K562 (cell line): ENCODE measurements at regions not wholly inside any gene's neighbourhood (a gene's known extent, or its start where the extent isn't known, plus 50 kb on each side); places are given as distances from the start of the nearest gene placed in this dataset.

ENCODE experiments used
- ATAC-seq: fragments of 200-7000 bp; cut with Tn5 transposase; 3 replicates; pipeline ENCODE4 v1.9.1; 2020; ENCODE audit warnings: moderate library complexity
- BruUV-seq: library from RNA; stranded (reverse); fragments of 400-500 nt; replicated peaks from 2 replicates; lab custom pipeline; 2021; lab: Mats Ljungman, UMichigan
- CTCF ChIA-PET: fragments of 300-600 bp; formaldehyde crosslinking; extraction: SDS; loops from one replicate; lab custom pipeline; 2021; ENCODE audit warnings: low intra/inter-chr PET ratio; lab: Yijun Ruan, JAX
- POLR2A ChIA-PET: fragments of 300-600, 350-650 bp; sonication (Branson Sonifier 250); formaldehyde crosslinking; extraction: SDS; loops from one replicate; lab custom pipeline; 2021; ENCODE audit warnings: antibody characterized with exemption, inconsistent platforms; lab: Yijun Ruan, JAX
- DNase-seq, 4 experiments: peaks; one replicate each; pipeline versions ENCODE4 v3.0.0 to v3.0.0-alpha.2; 2011 to 2018; ENCODE audit warnings: low spot score in 3 of 4, mixed read lengths in 3 of 4; ENCODE audit errors: extremely low read depth in 1 of 4
- FAIRE-seq: peaks from 2 replicates; lab custom pipeline; 2011; peaks lifted over from hg19 to GRCh38; lab: Jason Lieb, UNC
- H2AFZ ChIP-seq: 2 replicates; pipeline ENCODE4 v1.6.0; 2011; ENCODE audit warnings: low read depth, low read length, control low read depth, inconsistent platforms
- H3K27ac ChIP-seq: fragments of 200-600 bp; 3 replicates; pipeline ENCODE4 v1.8.0; 2011; ENCODE audit warnings: low read depth, mild to moderate bottlenecking, control low read depth, inconsistent platforms, low read length, moderate library complexity, mixed read lengths; ENCODE audit errors: extremely low read depth
- H3K27me3 ChIP-seq, 2 experiments: fragments of 300-600 bp in 1 of 2; 2 replicates in 1 of 2; 3 replicates in 1 of 2; pipeline versions ENCODE4 v1.6.0 to v1.8.0; 2011; ENCODE audit warnings: inconsistent platforms in 2 of 2, low read length in 2 of 2, mild to moderate bottlenecking in 1 of 2, mixed read lengths in 1 of 2, moderate library complexity in 1 of 2; ENCODE audit not compliant: control insufficient read depth in 2 of 2, insufficient read depth in 2 of 2
- H3K36me3 ChIP-seq: fragments of 300-600 bp; 3 replicates; pipeline ENCODE4 v1.8.0; 2011; ENCODE audit warnings: mild to moderate bottlenecking, low read length, inconsistent platforms; ENCODE audit not compliant: control insufficient read depth, insufficient read depth
- H3K4me1 ChIP-seq, 2 experiments: fragments of 200-600 bp in 1 of 2; replicated peaks in 1 of 2; 2 replicates in 1 of 2; 3 replicates in 1 of 2; pipeline versions ENCODE4 v1.5.1 to v1.8.0; 2011; ENCODE audit warnings: inconsistent platforms in 2 of 2, low read length in 2 of 2, mild to moderate bottlenecking in 1 of 2, mixed read lengths in 1 of 2, moderate library complexity in 1 of 2; ENCODE audit not compliant: control insufficient read depth in 2 of 2, insufficient read depth in 2 of 2
- H3K4me2 ChIP-seq: 2 replicates; pipeline ENCODE4 v1.6.1; 2011; ENCODE audit warnings: low read length, control low read depth, inconsistent platforms, mixed read lengths; ENCODE audit not compliant: insufficient read depth
- H3K4me3 ChIP-seq: fragments of 200-600 bp; sonication (generic), shearing (Covaris generic); 2 replicates; pipeline ENCODE4 v1.5.1; 2016; ENCODE audit warnings: control low read depth, inconsistent platforms
- H3K79me2 ChIP-seq: fragments of 200-600 bp; 3 replicates; pipeline ENCODE4 v1.8.0; 2011; ENCODE audit warnings: low read length, inconsistent platforms; ENCODE audit not compliant: control insufficient read depth, insufficient read depth
- H3K9ac ChIP-seq, 2 experiments: 2 replicates each; pipeline versions ENCODE4 v1.6.0 to v1.6.1; 2011; ENCODE audit warnings: low read depth in 2 of 2, low read length in 2 of 2, control low read depth in 1 of 2, inconsistent platforms in 1 of 2, mild to moderate bottlenecking in 1 of 2, mixed read lengths in 1 of 2; ENCODE audit not compliant: insufficient read depth in 1 of 2
- H3K9me1 ChIP-seq: one replicate; pipeline ENCODE4 v1.6.0; 2011; ENCODE audit warnings: inconsistent platforms, mild to moderate bottlenecking, low read length, moderate library complexity; ENCODE audit not compliant: control insufficient read depth, insufficient read depth
- H3K9me3 ChIP-seq: replicated peaks from 2 replicates; pipeline ENCODE4 v1.5.1; 2011; ENCODE audit warnings: low read depth, low read length, inconsistent platforms; ENCODE audit not compliant: control insufficient read depth, insufficient read depth
- H4K20me1 ChIP-seq: replicated peaks from 2 replicates; pipeline ENCODE4 v1.6.1; 2011; ENCODE audit warnings: low read length, inconsistent platforms, mixed read lengths; ENCODE audit not compliant: control insufficient read depth, insufficient read depth
- ATF4 ChIP-seq: fragments of 450-650 bp; formaldehyde crosslinking; IDR thresholded peaks from 2 replicates; pipeline ENCODE4 v1.4.0; 2022; ENCODE audit warnings: mild to moderate bottlenecking, moderate library complexity
- DEAF1 ChIP-seq: fragments of 450-650 bp; formaldehyde crosslinking; IDR thresholded peaks from 2 replicates; pipeline ENCODE4 v1.4.0; 2020; ENCODE audit warnings: mild to moderate bottlenecking, moderate library complexity
- LARP7 ChIP-seq: fragments of 450-650 bp; IDR thresholded peaks from 2 replicates; pipeline ENCODE4 v1.6.1; 2016
- MAFG ChIP-seq: fragments of 450-650 bp; conservative IDR thresholded peaks from 2 replicates; pipeline ENCODE4 v1.6.1; 2016; ENCODE audit warnings: missing genetic modification characterization, missing compliant biosample characterization
- SNIP1 ChIP-seq: fragments of 450-650 bp; IDR thresholded peaks from 2 replicates; pipeline ENCODE4 v1.7.1; 2017; ENCODE audit warnings: low read depth, mild to moderate bottlenecking
- ZC3H4 ChIP-seq: sonication (generic); formaldehyde crosslinking; IDR thresholded peaks from 2 replicates; pipeline ENCODE4 v1.9.0; 2021; ENCODE audit warnings: missing genetic modification reagents, borderline replicate concordance
- ZNF398 ChIP-seq: fragments of 250-450 bp; sonication (Bioruptor Pico); IDR thresholded peaks from 2 replicates; pipeline ENCODE4 v1.8.0; 2021; ENCODE audit warnings: moderate library complexity, mild to moderate bottlenecking, inconsistent platforms
- WGBS: fragments of 100-300 bp; shearing (Covaris generic); methylation state at CpG from one replicate; pipeline ENCODE4 v1.1.6; 2016; ENCODE audit warnings: low coverage, mixed read lengths; ENCODE audit not compliant: insufficient coverage; ENCODE audit errors: missing lambda C conversion rate; 5-methylcytosine and 5-hydroxymethylcytosine counted together
- in situ Hi-C: fragments of 300-500 bp; cut with MboI; formaldehyde crosslinking; loops from 4 replicates; pipeline ENCODE4 v1.15.0; 2018; ENCODE audit warnings: inconsistent platforms, mixed read lengths
- intact Hi-C: fragments of 100-400 bp; cut with micrococcal nuclease; formaldehyde crosslinking; loops from 2 replicates; pipeline ENCODE4 v1.14.2; 2022

- H3K4me3 ChIP-seq = no peak overlapping the region
- intact Hi-C loops = no loop called here
- no peaks in the 10 kb centered on the region for H3K36me3 ChIP-seq
- no peak for ATAC-seq
- no peaks in the 10 kb centered on the region for H3K9me3 ChIP-seq
- no peaks in the 10 kb centered on the region for H4K20me1 ChIP-seq
- H2AFZ ChIP-seq = no peak overlapping the region
- H3K27ac ChIP-seq = no peak overlapping the region
- no peak overlapping the region for H3K4me2 ChIP-seq
- no peak overlapping the region for H3K9ac ChIP-seq
- WGBS = 0% methylated on average over 4 of the region's 4 CpGs
- TF ChIP-seq MAFG = no peak
- no peak for TF ChIP-seq LARP7
- TF ChIP-seq ZC3H4 (CRISPR knock-in tag) = no peak
- no peak for TF ChIP-seq ZNF398 (CRISPR knock-in tag)
- TF ChIP-seq SNIP1 = no peak
- TF ChIP-seq ATF4 (CRISPR knock-in tag) = no peak
- no peak for TF ChIP-seq DEAF1 (CRISPR knock-in tag)
- ChIA-PET POLR2A (no interaction called here), CTCF (no interaction called here)
- in situ Hi-C loops = no loop called here
- FAIRE-seq = no peak
- H3K4me1 ChIP-seq = no peaks in the 10 kb centered on the region
- no peak for DNase-seq
- BruUV-seq = no TSS peak
- H3K79me2 ChIP-seq = no peaks in the 10 kb centered on the region
- no peaks in the 10 kb centered on the region for H3K9me1 ChIP-seq
- no peaks in the 10 kb centered on the region for H3K27me3 ChIP-seq
Observed at GRCh38 chr2:35938838-35939237, 416.7 kb upstream of the CRIM1 start.
